GM12892 (cell line): ENCODE measurements at regions not wholly inside any gene's neighbourhood (a gene's known extent, or its start where the extent isn't known, plus 50 kb on each side); places are given as distances from the start of the nearest gene placed in this dataset.

Source experiments
- DNase-seq: peaks from one replicate; pipeline ENCODE4 v3.0.0; 2011; ENCODE audit not compliant: insufficient read length
- FAIRE-seq: peaks from 2 replicates; lab custom pipeline; 2011; peaks lifted over from hg19 to GRCh38; lab: Jason Lieb, UNC
- POLR2A ChIP-seq: IDR thresholded peaks from 2 replicates; pipeline ENCODE4 v1.6.1; 2011; ENCODE audit warnings: low read depth, low read length, control low read depth
- POLR2AphosphoS5 ChIP-seq: IDR thresholded peaks from 2 replicates; pipeline ENCODE4 v1.6.1; 2011; ENCODE audit warnings: low read depth, low read length, control low read depth
- TAF1 ChIP-seq: IDR thresholded peaks from 2 replicates; pipeline ENCODE4 v1.6.1; 2011; ENCODE audit warnings: low read depth, mild to moderate bottlenecking, control low read depth, low read length, borderline replicate concordance

DNA sequence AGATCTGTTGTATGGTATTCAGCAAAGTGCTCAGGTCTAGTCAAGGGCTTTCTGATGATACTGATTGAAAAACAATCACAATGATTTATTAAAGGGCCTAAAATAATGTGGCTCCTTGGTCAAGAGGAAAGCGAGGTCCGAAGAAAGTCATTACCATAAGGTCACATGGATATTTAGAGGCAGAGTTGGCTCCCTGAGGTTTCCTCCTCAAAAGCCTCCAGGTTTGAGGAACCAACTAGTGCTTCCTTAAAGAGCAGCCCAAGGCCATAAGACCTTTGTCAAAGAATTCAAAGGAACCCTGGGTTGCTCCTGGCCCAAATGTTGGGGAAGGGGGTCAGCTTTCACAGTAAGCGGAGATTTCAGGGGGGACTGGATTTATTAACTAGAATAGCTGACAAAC lies 280.7 kb upstream of the ATP5MC3 start:
- no peak for TF ChIP-seq TAF1
- no peak for TF ChIP-seq POLR2AphosphoS5
- no peak for TF ChIP-seq POLR2A
- FAIRE-seq (no peak), DNase-seq (no peak)

DNA sequence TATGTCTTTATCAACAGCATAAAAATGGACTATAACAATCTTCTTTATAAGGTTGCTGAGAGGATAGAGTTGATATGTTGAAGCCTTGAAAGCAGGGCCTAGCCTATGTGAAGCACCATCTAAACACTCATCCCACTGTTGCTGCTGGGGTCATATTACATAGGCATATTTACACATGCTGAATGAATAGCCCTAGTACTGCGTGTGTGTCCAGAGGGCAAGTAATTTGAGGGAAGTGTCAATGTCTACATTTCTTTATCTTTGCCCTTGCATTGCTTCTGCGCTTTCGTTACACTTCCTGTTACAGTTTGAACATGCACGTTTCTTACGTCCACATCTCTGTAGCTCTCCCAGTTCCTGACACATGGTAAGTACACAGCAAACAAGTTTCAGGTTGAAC lies 280.3 kb upstream of the ATP5MC3 start:
- DNase-seq (no peak), FAIRE-seq (no peak)
- TF ChIP-seq POLR2AphosphoS5, result no peak
- no peak for TF ChIP-seq TAF1
- no peak for TF ChIP-seq POLR2A

DNA sequence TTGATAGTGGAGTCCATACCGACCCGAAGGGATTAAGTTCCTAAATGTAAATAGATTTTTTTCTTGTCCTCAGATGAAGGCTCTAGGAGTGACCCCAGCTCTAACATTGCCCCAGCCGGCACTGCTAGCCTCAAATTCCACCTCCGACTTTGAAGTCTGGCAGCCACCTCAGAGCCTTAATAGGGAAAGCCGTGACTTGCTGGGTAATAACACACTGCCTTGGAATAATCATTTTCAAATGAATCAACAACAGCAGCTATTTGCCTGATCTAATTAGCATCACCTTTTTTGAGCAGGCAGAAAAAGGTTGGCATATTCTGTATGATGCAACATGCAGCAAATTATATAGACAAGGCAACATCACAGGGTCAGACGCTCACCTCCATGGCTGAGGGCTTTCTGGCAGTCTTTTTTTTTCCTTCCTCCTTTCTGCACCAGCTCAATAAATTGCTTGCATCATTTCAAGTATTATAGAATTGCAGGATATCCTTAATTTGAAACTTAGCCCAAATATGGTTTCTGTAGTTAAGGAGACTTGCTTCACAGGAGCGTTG lies 276.5 kb upstream of the ATP5MC3 start:
- no peak for DNase-seq
- no peak for FAIRE-seq
- TF ChIP-seq POLR2A (no peak), TAF1 (no peak), POLR2AphosphoS5 (no peak)

DNA sequence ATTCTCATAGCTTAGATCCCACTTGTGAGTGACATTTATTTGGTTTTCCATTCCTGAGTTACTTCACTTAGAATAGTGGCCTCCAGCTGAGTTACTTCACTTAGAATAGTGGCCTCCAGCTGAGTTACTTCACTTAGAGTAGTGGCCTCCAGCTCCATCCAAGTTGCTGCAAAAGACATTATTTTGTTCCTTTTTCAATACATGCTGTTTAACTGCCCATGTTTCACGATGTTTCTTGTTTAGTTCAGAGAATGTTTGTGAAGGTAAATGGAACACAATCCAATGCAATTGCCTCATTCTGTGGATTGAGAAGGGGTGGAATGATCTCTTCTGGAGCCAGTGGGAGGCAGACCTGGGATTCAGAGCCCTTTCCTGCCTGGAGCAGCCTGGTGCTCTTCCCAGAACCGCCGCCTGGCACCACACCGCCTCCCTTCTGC lies 273.5 kb upstream of the ATP5MC3 start:
- FAIRE-seq (no peak), DNase-seq (no peak)
- TF ChIP-seq TAF1 (no peak), POLR2AphosphoS5 (no peak), POLR2A (no peak)

DNA sequence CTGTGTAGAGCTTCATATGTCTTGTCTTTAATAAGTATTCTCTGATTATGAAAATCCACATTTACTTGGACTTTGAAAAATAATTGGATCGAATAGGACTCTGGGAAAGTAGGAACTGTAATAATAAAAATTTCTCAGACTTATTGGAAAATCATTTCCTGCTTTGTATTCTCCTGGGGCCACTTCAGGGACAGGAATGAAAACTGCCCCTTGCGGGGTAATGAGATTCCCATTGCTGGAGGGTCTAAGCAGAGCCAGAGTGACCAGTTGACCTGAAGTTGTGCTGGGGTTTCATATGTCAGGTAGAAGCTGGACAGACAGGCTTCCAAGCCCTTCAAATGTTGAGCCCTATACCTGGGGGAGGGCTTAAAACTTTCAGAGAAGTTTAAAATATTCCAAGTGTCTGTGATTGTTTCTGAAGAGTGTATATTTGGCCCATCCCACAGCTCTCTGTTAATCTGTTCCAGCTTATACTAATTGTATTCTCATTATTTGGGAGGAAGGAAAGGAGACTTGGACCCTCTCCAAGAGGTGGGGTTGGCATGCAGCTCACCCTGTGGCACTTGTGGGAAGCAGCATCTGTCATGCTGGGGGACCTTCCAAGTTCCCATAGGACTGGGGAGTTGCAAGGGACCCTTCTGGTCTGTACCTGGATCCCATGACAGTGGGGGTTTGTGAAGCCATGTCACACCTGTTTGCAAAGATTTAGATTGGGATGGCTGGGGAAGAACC lies 268.7 kb upstream of the ATP5MC3 start:
- FAIRE-seq (no peak), DNase-seq (no peak)
- TF ChIP-seq POLR2A (no peak), TAF1 (no peak), POLR2AphosphoS5 (no peak)

DNA sequence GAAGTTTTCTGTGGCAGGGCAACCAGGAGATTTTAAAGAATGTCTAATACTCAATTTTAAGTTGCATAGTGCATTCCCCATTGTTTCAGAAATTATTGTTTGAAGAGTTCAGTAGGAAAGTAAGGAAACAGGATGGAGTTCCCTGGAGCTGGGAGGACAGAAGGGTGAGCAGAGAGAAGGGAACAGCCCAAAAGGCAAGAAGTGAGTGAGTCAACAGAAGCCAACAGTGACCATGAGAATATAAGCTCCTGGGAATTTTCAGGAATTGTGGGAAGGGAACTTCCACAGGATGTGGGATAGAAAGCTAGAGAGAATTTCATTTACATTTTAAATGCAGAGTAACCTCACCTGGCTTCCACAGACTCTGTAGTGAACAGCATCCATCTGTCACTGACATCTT lies 268.1 kb upstream of the ATP5MC3 start:
- FAIRE-seq (no peak), DNase-seq (no peak)
- TF ChIP-seq POLR2A, result no peak
- TF ChIP-seq TAF1, result no peak
- TF ChIP-seq POLR2AphosphoS5, result no peak

DNA sequence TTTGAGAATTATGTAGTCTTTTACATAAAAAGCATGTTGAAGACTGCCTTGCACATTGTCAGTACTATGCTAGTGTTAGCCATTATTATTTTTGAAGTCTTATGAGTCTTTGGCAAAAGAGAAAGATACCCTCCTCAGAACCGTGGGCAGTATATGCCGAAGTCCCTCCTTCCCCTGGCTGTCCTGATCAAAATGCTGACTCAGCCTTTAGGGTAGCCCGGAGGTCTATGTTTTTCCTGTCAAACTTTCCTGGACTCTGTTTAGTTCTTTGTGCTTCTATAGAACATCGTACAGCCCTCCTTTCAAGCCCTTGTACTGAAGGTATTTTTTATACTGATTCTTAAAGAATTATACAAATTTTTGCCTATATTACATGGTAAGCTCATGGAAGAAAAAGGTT lies 264.7 kb upstream of the ATP5MC3 start:
- FAIRE-seq, result no peak
- DNase-seq, result no peak

DNA sequence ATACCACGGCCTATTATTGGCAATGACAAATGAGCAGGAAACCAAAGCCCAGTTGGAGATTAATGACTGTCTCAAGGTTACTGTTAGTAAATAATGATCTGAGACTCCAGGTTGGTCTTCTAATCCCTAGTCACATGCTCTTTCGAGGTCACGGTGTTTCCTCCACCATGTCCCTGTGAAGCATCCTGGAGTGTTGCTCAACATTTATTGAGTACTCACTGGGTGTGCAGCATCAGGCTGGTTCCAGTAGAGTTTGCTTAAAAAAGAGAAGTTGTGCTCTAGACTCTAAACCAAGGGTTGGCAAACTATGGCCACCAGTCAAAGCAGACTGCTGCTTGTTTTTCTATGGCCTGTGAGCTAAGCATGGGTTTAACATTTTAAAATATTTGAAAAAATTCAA lies 263.8 kb upstream of the ATP5MC3 start:
- no peak for FAIRE-seq

More for the DNA sequence above, 264.7 kb upstream of the ATP5MC3 start:
- TF ChIP-seq POLR2AphosphoS5 (no peak), TAF1 (no peak), POLR2A (no peak)

DNA sequence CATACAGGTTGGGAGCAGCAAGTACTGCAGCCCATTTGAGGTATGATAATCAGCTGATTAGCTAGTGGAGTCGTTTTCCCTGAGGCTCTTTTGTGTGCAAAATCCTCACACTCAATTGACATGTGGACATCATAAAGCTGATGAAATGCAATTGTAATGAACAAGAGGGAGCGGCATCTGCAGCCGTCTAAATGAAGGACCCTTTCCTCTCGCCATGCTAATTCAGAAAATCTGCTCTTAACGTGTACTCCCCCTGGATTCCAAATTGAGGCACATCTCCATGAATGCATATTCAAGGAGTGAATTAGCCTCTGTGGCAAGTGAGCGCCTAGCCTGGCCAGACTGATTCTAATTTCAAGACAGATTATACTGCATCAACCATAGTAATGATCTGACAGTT lies 260.9 kb upstream of the ATP5MC3 start:
- TF ChIP-seq TAF1 (no peak), POLR2AphosphoS5 (no peak), POLR2A (no peak)
- DNase-seq, result no peak
- FAIRE-seq, result no peak

More for the DNA sequence above, 263.8 kb upstream of the ATP5MC3 start:
- no peak for TF ChIP-seq TAF1
- TF ChIP-seq POLR2AphosphoS5, result no peak
- no peak for TF ChIP-seq POLR2A
- no peak for DNase-seq

DNA sequence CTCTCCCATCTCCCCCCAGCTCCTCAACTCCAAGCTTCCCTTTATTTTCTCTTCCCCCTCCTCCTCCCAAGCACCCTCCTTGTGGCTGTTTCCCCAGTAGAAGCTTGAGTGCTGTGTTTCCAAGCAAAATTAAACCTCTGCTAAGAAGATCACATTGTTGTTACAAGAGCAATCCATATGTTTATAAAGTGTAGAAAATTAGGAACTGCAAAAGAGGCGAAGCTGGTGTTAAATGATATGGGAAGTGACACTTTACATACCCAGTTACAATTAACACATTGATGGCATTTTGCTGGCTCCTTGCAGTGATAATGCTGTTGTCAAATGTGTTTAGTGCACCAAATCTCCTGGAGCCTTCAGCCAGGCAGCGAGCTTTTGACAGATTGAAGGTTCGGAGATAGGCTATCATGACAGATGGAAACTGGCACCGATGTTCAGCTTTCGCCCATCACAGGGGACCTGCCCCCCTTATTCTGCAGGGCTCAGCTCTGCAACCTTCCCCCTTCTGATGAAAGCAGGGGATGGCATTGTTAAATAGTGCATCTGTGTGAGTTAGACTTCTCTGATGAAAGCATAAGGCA lies 259.8 kb upstream of the ATP5MC3 start:
- FAIRE-seq, result no peak
- no peak for DNase-seq
- TF ChIP-seq POLR2A, result no peak
- TF ChIP-seq POLR2AphosphoS5, result no peak
- no peak for TF ChIP-seq TAF1

DNA sequence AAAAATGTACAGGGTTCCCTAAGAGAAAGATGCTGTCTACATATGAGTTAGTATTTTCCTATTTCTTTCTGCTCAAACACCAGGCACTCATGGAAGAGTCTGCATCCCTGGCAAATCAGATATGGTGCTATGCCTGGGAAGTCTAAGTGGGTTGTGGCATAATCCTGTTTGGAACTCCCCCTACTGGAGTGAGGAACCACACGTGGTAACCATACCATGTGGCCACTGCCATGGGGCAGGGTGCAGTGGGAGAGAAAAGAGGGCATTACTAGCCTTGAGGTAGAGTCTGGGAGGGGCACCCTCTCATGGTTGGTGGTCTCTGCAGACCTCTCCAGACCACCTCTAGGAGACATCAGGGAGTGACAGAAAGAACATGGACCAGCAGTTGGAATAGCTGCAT lies 257.9 kb upstream of the ATP5MC3 start:
- DNase-seq (no peak), FAIRE-seq (no peak)
- TF ChIP-seq POLR2A (no peak), POLR2AphosphoS5 (no peak), TAF1 (no peak)

DNA sequence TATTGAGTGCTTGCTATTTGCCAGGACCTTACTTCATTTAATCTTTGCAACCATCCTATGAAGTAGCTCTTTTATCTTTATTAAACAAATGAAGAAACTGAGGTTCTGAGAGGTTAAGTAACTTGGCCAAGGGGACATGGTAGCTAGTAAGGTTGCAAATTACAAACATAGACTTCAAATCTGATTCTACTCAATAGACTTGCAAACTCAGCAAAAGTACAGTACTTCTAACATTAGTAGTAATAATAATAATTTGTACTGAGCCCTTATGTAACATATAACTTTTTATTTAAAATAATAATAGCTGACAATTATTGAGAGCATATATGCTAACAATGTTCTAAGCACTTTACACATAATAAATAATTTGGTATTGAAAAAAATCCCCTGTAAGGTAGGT lies 255.7 kb upstream of the ATP5MC3 start:
- FAIRE-seq (no peak), DNase-seq (no peak)
- no peak for TF ChIP-seq POLR2AphosphoS5
- TF ChIP-seq TAF1, result no peak
- no peak for TF ChIP-seq POLR2A

DNA sequence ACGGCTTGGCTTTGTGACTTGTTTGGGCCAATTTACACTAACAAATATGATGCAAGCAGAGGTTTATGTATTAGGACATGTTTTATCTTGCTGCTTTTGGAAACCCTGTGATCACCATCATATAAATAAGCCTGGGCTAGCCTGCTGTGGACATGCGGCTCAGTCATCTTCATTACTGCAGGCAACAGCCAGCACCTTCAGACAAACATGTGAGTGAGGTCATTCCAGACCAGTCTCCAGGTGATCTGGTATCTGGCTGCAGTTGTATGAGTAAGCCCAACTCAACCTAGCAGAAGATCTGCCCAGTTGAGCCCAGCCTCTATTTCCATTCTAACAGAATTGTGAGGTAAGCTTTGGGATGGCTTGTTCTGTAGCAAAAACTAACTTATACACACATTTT lies 254.6 kb upstream of the ATP5MC3 start:
- FAIRE-seq (no peak), DNase-seq (no peak)
- no peak for TF ChIP-seq TAF1
- TF ChIP-seq POLR2A, result no peak
- TF ChIP-seq POLR2AphosphoS5, result no peak
